PC-3 (cell line): ENCODE measurements at regions not wholly inside any gene's neighbourhood (a gene's known extent, or its start where the extent isn't known, plus 50 kb on each side); places are given as distances from the start of the nearest gene placed in this dataset.

Experiments
- CTCF ChIP-seq: fragments of 300-600 bp; sonication (generic); conservative IDR thresholded peaks from 2 replicates; pipeline ENCODE4 v1.5.1; 2017; ENCODE audit warnings: antibody characterized with exemption, low read depth, mild to moderate bottlenecking, low read length
- EZH2 ChIP-seq: fragments of 300-600 bp; sonication (generic); IDR thresholded peaks from one replicate; pipeline ENCODE4 v1.6.1; 2017; ENCODE audit warnings: antibody characterized with exemption, mild to moderate bottlenecking, low read length; ENCODE audit not compliant: unreplicated experiment
- EZH2phosphoT487 ChIP-seq: fragments of 300-600 bp; sonication (generic); IDR thresholded peaks from 2 replicates; pipeline ENCODE4 v1.6.1; 2018; ENCODE audit warnings: mild to moderate bottlenecking, antibody characterized with exemption, low read length, borderline replicate concordance

- TF ChIP-seq CTCF: no peak
- no peak for TF ChIP-seq EZH2phosphoT487
- TF ChIP-seq EZH2: no peak
Observed at GRCh38 chr1:109818271-109818987, 54.7 kb upstream of the EPS8L3 start.
